Activated naive CD8-positive, alpha-beta T cell treated with anti-CD3 and anti-CD28 coated beads, Interleukin-2, amount 10 ng/mL, durations not matched to agents 7 days and 5 days (primary cell): ENCODE measurements at regions not wholly inside any gene's neighbourhood (a gene's known extent, or its start where the extent isn't known, plus 50 kb on each side); places are given as distances from the start of the nearest gene placed in this dataset.

ENCODE experiments used
- ATAC-seq: fragments of 150-1000 bp; cut with Tn5 transposase; one replicate; pipeline ENCODE4 v1.10.0; 2021; ENCODE audit warnings: low read depth, moderate library complexity
- POLR2A ChIA-PET: fragments of 350-600 bp; sonication (Branson Sonifier 250); formaldehyde crosslinking; loops from one replicate; lab custom pipeline; 2021; ENCODE audit warnings: antibody characterized with exemption; lab: Charles Lee
- DNase-seq: peaks from one replicate; pipeline ENCODE4 v3.0.0; 2021
- H3K27ac Mint-ChIP-seq: one replicate; pipeline ENCODE4 v1.8.0; 2022; ENCODE audit warnings: mild to moderate bottlenecking, mixed read lengths
- H3K27me3 Mint-ChIP-seq: one replicate; pipeline ENCODE4 v1.8.0; 2022; ENCODE audit warnings: mild to moderate bottlenecking, moderate library complexity, mixed read lengths
- H3K36me3 Mint-ChIP-seq: one replicate; pipeline ENCODE4 v1.8.0; 2021; ENCODE audit warnings: mild to moderate bottlenecking, mixed read lengths
- H3K4me1 Mint-ChIP-seq: one replicate; pipeline ENCODE4 v1.8.0; 2021; ENCODE audit warnings: mixed read lengths
- H3K4me3 Mint-ChIP-seq: one replicate; pipeline ENCODE4 v1.8.0; 2022; ENCODE audit warnings: mild to moderate bottlenecking, moderate library complexity, mixed read lengths
- H3K9me3 Mint-ChIP-seq: one replicate; pipeline ENCODE4 v1.8.0; 2021; ENCODE audit warnings: mixed read lengths

DNA sequence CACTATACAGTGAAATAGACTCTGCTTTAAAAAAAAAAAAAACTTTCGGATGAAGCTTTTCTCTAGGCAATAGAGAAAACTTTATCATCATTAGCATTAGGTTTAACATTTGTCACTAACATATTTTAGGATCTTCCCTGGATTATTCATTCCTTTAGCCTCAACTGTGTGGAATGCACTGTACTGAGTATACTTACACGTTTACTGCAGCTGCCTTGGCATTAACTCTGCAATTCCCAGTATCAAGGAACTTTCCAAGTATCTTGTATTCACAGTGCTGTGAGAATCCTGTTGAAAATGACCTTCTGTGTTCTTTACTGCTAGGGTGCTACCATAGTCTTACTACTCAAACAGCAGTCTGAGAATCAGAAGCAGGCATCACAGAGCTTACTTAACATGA is 328.2 kb upstream of the COL3A1 start:
- H3K36me3 Mint-ChIP-seq, result no peaks in the 10 kb centered on the region
- no peaks in the 10 kb centered on the region for H3K27me3 Mint-ChIP-seq
- ATAC-seq (no peak), DNase-seq (no peak)
- POLR2A ChIA-PET, result no interaction called here
- no peak overlapping the region for H3K4me3 Mint-ChIP-seq
- H3K9me3 Mint-ChIP-seq, result no peaks in the 10 kb centered on the region
- H3K4me1 Mint-ChIP-seq, result no peaks in the 10 kb centered on the region
- no peak overlapping the region for H3K27ac Mint-ChIP-seq

DNA sequence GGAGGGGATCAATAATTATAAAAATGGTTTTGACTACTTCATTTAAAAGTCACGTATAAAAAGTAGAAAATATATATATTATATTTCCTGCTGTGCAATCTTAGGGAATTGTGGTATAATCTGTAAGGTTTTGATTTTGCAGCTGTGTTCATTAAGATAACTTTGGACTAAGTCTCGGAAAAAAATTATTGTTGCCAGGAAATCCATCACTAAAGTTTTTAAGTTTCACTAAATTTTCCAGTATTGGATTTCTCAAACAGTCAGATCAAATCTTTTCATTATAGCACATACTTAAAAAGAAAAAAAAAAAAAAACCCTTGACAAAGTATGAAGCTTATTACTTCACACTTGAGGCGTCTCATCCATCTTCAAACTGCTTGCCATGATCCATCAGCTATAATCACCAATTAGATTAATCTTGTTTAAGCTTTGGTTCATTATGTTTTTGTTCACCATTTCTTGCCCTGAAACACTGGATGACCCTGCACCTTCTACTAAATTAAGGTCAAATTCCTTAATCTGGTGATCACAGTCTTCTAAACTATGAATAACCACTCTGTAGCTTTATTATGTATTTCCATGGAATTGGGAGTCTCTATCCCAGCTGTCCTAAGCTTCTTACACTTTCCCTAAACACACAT is 326.6 kb upstream of the COL3A1 start:
- ATAC-seq (no peak), DNase-seq (no peak)
- Mint-ChIP-seq H3K36me3 (no peaks in the 10 kb centered on the region), H3K27me3 (no peaks in the 10 kb centered on the region), H3K4me3 (no peak overlapping the region), H3K9me3 (no peaks in the 10 kb centered on the region), H3K4me1 (no peaks in the 10 kb centered on the region), H3K27ac (no peak overlapping the region)
- POLR2A ChIA-PET, result no interaction called here

DNA sequence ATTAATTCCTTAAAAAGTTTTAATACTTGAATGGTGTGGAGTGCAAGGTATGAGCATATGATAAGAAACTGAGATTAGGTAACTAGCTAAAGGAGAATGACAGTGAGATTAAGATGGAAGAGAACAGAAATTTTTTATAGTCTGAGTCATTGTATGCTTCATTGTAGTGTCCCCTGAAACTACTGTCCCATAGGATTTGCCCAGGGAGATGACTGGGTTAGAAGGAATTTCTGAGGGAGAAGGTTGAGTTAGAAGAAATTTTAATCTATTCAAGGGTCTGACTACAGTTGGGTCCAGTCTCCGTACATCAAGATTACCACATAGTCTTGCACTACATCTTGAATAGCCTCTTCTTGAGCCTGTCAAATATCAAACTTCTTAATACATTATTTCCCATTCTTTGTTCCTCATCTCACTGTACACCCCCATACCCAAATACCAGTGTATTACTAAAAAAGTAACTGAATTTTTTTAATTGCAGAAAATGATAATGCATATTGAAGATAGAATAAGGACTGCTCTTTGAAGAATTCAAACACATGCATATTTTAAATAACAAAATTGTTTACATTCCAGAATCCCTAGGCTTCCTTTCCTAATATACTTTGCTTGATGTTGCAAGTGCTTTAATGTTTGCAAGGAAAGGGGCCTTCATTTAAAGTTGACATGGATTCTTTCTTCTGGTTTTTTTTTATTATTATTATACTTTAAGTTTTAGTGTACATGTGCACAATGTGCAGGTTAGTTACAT is 314.3 kb upstream of the COL3A1 start:
- no peaks in the 10 kb centered on the region for H3K36me3 Mint-ChIP-seq
- no peak overlapping the region for H3K4me3 Mint-ChIP-seq
- no peak for DNase-seq
- ATAC-seq, result no peak
- H3K27me3 Mint-ChIP-seq, result no peaks in the 10 kb centered on the region
- H3K9me3 Mint-ChIP-seq, result no peaks in the 10 kb centered on the region
- POLR2A ChIA-PET, result no interaction called here
- H3K27ac Mint-ChIP-seq, result no peak overlapping the region
- H3K4me1 Mint-ChIP-seq, result no peaks in the 10 kb centered on the region

DNA sequence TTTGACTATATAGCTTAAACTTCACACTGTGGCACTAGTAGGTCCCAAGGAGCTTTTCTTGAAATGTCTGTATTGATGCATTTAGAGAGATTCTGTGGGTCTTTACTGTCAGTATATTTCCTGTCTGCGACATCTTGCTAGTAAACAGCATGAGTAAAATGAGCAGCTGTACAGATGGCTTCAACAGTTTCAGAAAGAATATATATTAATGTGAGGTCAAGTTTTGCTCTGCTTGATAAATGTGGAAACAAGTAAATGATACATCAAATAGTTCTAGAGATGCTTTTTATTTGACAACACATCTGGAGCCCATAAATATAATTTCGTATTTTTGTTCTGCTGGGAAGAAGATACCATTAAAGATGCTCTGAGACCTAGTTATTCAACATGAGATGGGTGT is 310.9 kb upstream of the COL3A1 start:
- POLR2A ChIA-PET, result no interaction called here
- ATAC-seq, result no peak
- H3K4me3 Mint-ChIP-seq, result no peak overlapping the region
- H3K36me3 Mint-ChIP-seq, result no peaks in the 10 kb centered on the region
- H3K9me3 Mint-ChIP-seq, result no peaks in the 10 kb centered on the region
- no peaks in the 10 kb centered on the region for H3K4me1 Mint-ChIP-seq
- DNase-seq, result no peak
- H3K27ac Mint-ChIP-seq, result no peak overlapping the region
- no peaks in the 10 kb centered on the region for H3K27me3 Mint-ChIP-seq

DNA sequence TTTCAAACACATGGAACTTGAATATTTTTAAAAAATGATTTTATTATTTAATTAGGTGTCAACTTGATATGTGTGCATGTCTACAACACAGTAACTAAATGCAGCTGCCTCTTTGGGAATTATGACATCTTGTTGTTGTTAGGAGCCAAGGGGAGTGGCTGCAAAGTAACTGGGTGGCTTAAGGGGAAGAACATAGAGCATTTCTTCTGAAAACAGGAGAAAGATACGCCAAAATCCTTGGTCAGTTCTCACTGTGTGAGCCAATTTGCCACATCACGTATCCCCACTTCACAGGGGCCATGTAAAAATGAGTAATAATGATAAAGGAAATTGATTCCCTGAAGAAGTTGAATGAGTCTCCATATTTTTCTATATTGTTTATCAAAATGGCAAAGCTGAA is 309.8 kb upstream of the COL3A1 start:
- no peaks in the 10 kb centered on the region for H3K27me3 Mint-ChIP-seq
- H3K4me1 Mint-ChIP-seq, result no peaks in the 10 kb centered on the region
- no peak overlapping the region for H3K4me3 Mint-ChIP-seq
- POLR2A ChIA-PET, result no interaction called here
- H3K27ac Mint-ChIP-seq, result no peak overlapping the region
- peaks cover 2% of the 10 kb centered on the region for H3K9me3 Mint-ChIP-seq
- ATAC-seq, result no peak
- DNase-seq, result no peak
- no peaks in the 10 kb centered on the region for H3K36me3 Mint-ChIP-seq

DNA sequence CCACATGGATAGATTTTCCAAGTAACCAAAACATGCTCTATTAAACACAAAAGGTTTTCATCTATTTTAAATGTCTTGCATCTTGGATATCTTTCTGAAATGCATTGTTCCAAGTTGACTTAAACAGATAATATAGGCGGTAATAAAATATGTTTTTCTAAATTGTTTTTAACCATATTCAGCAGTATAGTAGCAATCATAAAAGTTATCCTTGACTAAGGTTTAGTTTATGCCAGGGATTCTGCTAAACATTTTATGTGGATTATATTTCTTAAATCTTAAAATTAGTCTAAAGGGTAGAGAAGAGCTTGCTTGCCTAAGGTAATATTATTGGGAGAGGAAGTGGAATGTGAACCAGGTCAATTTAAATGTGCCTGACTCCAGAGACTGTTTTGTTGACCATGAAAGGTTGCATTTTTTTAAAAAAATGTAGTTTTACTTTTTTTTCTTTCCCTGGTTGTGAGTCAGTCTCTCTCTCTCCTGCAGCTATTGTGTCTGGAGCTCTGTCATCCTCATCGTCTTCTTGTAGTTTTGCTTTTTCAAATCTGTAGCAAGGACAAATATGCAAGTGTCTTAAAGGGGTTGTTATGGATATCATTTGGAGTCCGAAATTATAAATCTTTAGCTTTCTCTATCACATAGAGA is 309.1 kb upstream of the COL3A1 start:
- no peaks in the 10 kb centered on the region for H3K36me3 Mint-ChIP-seq

DNA sequence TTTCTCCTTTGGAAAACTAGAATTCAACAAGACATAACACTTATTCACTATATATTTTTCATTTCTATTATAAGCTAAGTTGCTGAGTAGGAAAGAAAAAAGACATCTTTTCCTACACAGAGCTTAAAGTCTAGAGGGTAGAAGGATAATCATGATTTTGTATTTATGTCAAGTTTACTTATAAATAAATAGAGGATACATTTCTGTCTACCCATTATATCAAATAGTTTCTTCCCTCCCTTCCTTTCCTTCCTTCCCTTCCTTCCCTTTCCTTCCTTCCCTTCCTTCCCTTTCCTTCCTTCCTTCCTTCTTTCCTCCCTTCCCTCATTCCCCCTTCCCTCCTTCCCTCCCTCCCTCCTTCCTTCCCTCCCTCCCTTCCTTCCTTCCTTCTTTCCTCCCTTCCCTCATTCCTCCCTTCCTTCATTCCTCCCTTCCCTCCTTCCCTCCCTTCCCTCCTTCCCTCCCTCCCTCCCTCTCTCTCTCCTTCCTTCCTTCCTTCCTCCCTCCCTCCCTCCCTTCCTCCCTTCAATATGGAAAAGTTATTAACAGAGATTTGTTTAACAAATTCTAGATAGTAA is 308.4 kb upstream of the COL3A1 start:
- Mint-ChIP-seq H3K4me3 (no peak overlapping the region), H3K36me3 (no peaks in the 10 kb centered on the region), H3K9me3 (peaks cover 2% of the 10 kb centered on the region), H3K27ac (no peak overlapping the region), H3K27me3 (no peaks in the 10 kb centered on the region), H3K4me1 (no peaks in the 10 kb centered on the region)
- no peak for ATAC-seq
- POLR2A ChIA-PET, result no interaction called here
- no peak for DNase-seq

More for the DNA sequence above, 309.1 kb upstream of the COL3A1 start:
- ATAC-seq, result no peak
- H3K27ac Mint-ChIP-seq, result no peak overlapping the region
- H3K27me3 Mint-ChIP-seq, result no peaks in the 10 kb centered on the region
- peaks cover 2% of the 10 kb centered on the region for H3K9me3 Mint-ChIP-seq
- DNase-seq, result no peak
- no peak overlapping the region for H3K4me3 Mint-ChIP-seq
- POLR2A ChIA-PET, result no interaction called here
- no peaks in the 10 kb centered on the region for H3K4me1 Mint-ChIP-seq

DNA sequence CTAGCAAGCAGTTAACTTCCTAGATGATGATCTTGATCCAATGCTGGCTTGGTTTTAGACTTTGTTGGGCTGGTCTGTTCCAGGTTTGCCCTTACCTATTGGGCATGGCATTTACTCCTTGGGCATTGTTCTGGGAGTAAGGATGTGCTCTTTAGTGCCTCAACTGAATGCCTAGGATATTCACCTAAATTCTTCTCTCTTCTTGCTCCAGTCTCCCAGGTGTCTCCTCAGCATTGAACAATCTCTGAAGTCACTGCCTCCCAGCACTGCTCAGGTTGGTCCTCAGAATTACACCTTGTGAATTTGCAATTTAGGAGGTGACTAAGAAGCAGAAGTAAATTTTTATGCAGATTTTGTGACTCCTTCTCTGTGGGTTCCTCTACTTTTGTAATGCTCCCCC is 307.7 kb upstream of the COL3A1 start:
- DNase-seq, result no peak
- POLR2A ChIA-PET, result no interaction called here
- Mint-ChIP-seq H3K9me3 (peaks cover 2% of the 10 kb centered on the region), H3K4me3 (no peak overlapping the region), H3K27me3 (no peaks in the 10 kb centered on the region), H3K4me1 (no peaks in the 10 kb centered on the region), H3K27ac (no peak overlapping the region), H3K36me3 (no peaks in the 10 kb centered on the region)
- ATAC-seq, result no peak

DNA sequence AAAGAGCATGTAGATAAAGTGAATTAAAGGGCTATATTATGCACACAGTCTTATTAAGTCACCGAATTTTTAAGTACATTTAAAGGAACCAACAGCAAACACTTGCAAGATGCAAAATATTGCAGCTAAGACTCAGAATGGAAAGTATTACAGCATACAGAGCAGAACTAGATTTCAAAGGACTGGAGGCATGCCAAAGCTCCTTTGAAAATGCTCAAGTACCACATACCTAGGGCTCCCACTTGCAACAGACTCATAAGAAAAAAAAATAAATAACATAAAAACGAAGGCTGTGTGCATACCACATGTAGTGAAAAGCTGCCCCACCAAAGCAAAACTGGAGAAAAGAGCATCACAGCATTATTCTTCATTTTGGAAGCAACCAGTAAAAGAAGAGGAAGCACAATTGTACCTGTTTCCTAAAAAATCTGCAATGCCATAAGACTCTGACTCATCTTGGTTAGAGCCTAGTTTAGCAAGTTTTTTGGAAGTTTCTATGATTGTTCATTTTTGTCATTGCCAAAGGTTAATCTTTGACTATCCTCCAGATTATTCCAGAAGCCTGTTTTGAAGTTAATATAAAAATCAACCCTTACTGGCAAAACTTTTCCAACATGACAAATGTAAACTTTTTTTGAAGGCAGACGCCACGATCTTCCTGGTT is 306.0 kb upstream of the COL3A1 start:
- ATAC-seq (no peak), DNase-seq (no peak)
- Mint-ChIP-seq H3K36me3 (no peaks in the 10 kb centered on the region), H3K27ac (no peak overlapping the region), H3K4me3 (no peak overlapping the region), H3K27me3 (no peaks in the 10 kb centered on the region), H3K4me1 (no peaks in the 10 kb centered on the region), H3K9me3 (peaks cover 2% of the 10 kb centered on the region)
- POLR2A ChIA-PET, result no interaction called here

DNA sequence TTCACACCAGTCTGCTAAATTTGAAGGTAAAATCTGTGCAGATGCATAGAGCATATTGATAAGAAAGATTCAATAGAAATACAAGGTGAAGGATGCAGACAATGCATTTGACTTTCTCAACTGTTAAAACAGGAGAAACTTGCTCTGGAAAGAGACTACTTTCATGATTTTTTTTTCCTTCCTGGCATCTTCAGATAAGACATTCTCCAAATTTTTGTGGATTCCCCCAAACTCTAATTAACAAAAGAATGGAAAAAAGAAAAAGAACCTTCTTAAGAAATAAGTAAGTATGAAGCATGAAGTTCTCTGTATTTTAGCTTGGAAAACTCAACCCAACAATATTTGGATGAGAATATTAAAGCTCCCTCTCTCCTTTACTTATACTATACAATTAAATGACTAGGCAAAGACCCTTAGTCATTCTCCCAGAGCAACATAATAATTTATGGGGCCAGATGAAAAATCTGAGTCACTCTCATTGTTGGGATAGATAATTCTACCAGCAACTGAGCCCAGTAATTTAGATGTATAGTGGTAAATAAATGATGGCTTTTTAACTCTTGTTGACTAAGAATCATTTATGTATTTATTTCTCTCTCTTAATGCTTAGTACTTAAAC is 298.7 kb upstream of the COL3A1 start:
- Mint-ChIP-seq H3K27ac (no peak overlapping the region), H3K4me1 (no peaks in the 10 kb centered on the region), H3K27me3 (no peaks in the 10 kb centered on the region), H3K9me3 (no peaks in the 10 kb centered on the region), H3K4me3 (no peak overlapping the region), H3K36me3 (no peaks in the 10 kb centered on the region)
- POLR2A ChIA-PET, result no interaction called here
- ATAC-seq (no peak), DNase-seq (no peak)

DNA sequence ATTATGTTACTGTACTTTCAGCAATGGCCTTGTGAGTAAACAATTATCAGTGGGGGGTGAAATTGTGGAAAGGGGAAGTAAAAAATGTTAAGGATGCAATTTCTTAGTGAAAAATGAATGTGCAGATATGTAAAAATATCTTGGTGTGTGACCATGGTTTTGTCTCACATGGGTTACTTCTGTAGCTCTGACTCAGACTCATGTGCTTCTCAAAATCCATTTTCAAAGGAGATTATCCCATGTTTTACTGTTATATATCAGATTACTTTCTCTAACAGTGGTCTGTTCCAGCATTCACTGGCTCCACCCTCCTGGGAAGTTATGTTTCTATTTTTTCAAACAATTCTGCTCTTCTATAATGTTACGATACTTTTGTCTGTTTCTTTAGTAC is 298.2 kb upstream of the COL3A1 start:
- Mint-ChIP-seq H3K36me3 (no peaks in the 10 kb centered on the region), H3K4me3 (no peak overlapping the region), H3K27ac (no peak overlapping the region), H3K4me1 (no peaks in the 10 kb centered on the region), H3K9me3 (no peaks in the 10 kb centered on the region), H3K27me3 (no peaks in the 10 kb centered on the region)
- ATAC-seq (no peak), DNase-seq (no peak)
- POLR2A ChIA-PET, result no interaction called here

DNA sequence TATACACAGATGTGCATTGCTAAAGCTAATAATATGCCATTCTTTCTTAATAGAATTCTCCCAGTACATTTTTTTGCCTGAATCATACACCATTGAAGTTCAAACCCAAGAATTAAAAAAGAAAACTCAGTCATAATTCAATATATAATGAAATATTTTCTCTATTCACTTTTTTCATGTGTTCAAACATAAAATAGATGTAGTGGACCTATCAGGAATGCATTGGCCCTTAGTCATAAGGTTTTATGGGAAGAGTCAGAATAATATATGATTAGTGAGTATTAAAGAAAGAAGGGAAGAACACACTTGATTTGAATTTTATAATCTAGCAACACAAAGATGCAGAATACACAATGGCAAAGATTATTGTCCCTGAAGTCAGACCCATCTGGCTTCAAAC is 297.0 kb upstream of the COL3A1 start:
- Mint-ChIP-seq H3K4me1 (no peaks in the 10 kb centered on the region), H3K36me3 (no peaks in the 10 kb centered on the region), H3K9me3 (no peaks in the 10 kb centered on the region), H3K27ac (no peak overlapping the region), H3K27me3 (no peaks in the 10 kb centered on the region), H3K4me3 (no peak overlapping the region)
- ATAC-seq (no peak), DNase-seq (no peak)
- POLR2A ChIA-PET, result no interaction called here

DNA sequence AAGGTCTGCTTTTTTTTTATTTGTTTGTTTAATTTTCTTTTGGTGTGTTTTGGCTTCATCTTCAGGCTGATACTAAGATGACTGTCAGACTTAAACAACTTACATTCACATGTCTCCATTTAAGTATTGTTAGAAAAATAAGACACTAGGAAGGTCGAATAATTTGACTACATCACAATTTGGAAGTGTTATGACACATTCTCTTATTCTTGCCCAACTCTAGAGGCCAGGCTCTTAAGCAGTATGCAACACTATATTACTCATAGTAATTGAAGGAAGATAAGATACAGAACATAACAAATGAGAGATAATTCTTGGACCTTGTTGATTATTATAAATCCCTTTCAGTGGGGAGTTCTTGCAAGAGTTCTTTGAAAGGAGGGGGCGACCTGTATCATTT is 295.3 kb upstream of the COL3A1 start:
- POLR2A ChIA-PET, result no interaction called here
- DNase-seq (no peak), ATAC-seq (no peak)
- H3K4me1 Mint-ChIP-seq, result no peaks in the 10 kb centered on the region
- H3K4me3 Mint-ChIP-seq, result no peak overlapping the region
- H3K9me3 Mint-ChIP-seq, result no peaks in the 10 kb centered on the region
- no peaks in the 10 kb centered on the region for H3K36me3 Mint-ChIP-seq
- no peaks in the 10 kb centered on the region for H3K27me3 Mint-ChIP-seq
- H3K27ac Mint-ChIP-seq, result no peak overlapping the region
